WTC11 (cell line): ENCODE measurements at regions not wholly inside any gene's neighbourhood (a gene's known extent, or its start where the extent isn't known, plus 50 kb on each side); places are given as distances from the start of the nearest gene placed in this dataset.

Source experiments
- ATAC-seq: fragments of 200-7000 bp; cut with Tn5 transposase; 2 replicates; pipeline ENCODE4 v1.10.0; 2021; ENCODE audit warnings: mild to moderate bottlenecking, moderate library complexity
- CTCF ChIA-PET: fragments of 300-600 bp; sonication (Branson Sonifier 250); formaldehyde crosslinking; loops from one replicate; lab custom pipeline; 2021; ENCODE audit warnings: antibody characterized with exemption; lab: Charles Lee
- POLR2A ChIA-PET: fragments of 350-600 bp; sonication (Branson Sonifier 250); formaldehyde crosslinking; loops from one replicate; lab custom pipeline; 2021; ENCODE audit warnings: antibody characterized with exemption; lab: Charles Lee
- DNase-seq: peaks from one replicate; pipeline ENCODE4 v3.0.0; 2021; ENCODE audit warnings: low spot score
- H3K27ac Mint-ChIP-seq: 2 replicates; pipeline ENCODE4 v1.8.0; 2021; ENCODE audit warnings: mixed read lengths
- H3K27me3 Mint-ChIP-seq: 2 replicates; pipeline ENCODE4 v1.8.0; 2021; ENCODE audit warnings: low read depth, mild to moderate bottlenecking, moderate library complexity, mixed read lengths
- H3K36me3 Mint-ChIP-seq: 2 replicates; pipeline ENCODE4 v1.8.0; 2021; ENCODE audit warnings: mixed read lengths
- H3K4me1 Mint-ChIP-seq: 2 replicates; pipeline ENCODE4 v1.8.0; 2022; ENCODE audit warnings: mixed read lengths
- H3K4me3 Mint-ChIP-seq: 2 replicates; pipeline ENCODE4 v1.8.0; 2021; ENCODE audit warnings: mild to moderate bottlenecking, moderate library complexity, mixed read lengths
- H3K9me3 Mint-ChIP-seq: 2 replicates; pipeline ENCODE4 v1.8.0; 2021; ENCODE audit warnings: mixed read lengths
- CREM ChIP-seq: sonication (generic); formaldehyde crosslinking; IDR thresholded peaks from 2 replicates; pipeline ENCODE4 v1.8.1; 2022; ENCODE audit warnings: mild to moderate bottlenecking, missing genetic modification reagents, moderate library complexity
- ERG ChIP-seq: fragments of 250-450 bp; sonication (Bioruptor Pico); IDR thresholded peaks from 2 replicates; pipeline ENCODE4 v1.8.0; 2021; ENCODE audit warnings: mild to moderate bottlenecking
- FOXK1 ChIP-seq: sonication (generic); formaldehyde crosslinking; IDR thresholded peaks from 2 replicates; pipeline ENCODE4 v1.8.0; 2022; ENCODE audit warnings: mild to moderate bottlenecking, moderate library complexity, missing genetic modification reagents
- MLX ChIP-seq: sonication (generic); formaldehyde crosslinking; IDR thresholded peaks from 2 replicates; pipeline ENCODE4 v1.8.1; 2023; ENCODE audit warnings: mild to moderate bottlenecking, missing genetic modification reagents, moderate library complexity
- SMAD4 ChIP-seq: sonication (generic); formaldehyde crosslinking; IDR thresholded peaks from 2 replicates; pipeline ENCODE4 v1.8.0; 2022; ENCODE audit warnings: mild to moderate bottlenecking, missing genetic modification reagents
- TP53 ChIP-seq: sonication (generic); formaldehyde crosslinking; IDR thresholded peaks from 2 replicates; pipeline ENCODE4 v1.8.1; 2023; ENCODE audit warnings: mild to moderate bottlenecking, missing genetic modification reagents
- USF2 ChIP-seq: sonication (generic); formaldehyde crosslinking; IDR thresholded peaks from 2 replicates; pipeline ENCODE4 v1.8.1; 2023; ENCODE audit warnings: mild to moderate bottlenecking, missing genetic modification reagents, moderate library complexity
- ZBTB21 ChIP-seq: sonication (generic); formaldehyde crosslinking; IDR thresholded peaks from 2 replicates; pipeline ENCODE4 v1.8.1; 2023; ENCODE audit warnings: mild to moderate bottlenecking, missing genetic modification reagents, borderline replicate concordance
- ZNF219 ChIP-seq: sonication (generic); formaldehyde crosslinking; IDR thresholded peaks from 2 replicates; pipeline ENCODE4 v1.8.0; 2023; ENCODE audit warnings: missing genetic modification reagents, mild to moderate bottlenecking, borderline replicate concordance
- ZNF423 ChIP-seq: fragments of 250-450 bp; sonication (Bioruptor Pico); IDR thresholded peaks from 2 replicates; pipeline ENCODE4 v2.1.2; 2022; ENCODE audit warnings: mild to moderate bottlenecking, moderate library complexity
- TF ChIP-seq, protein P1 (sequence below): sonication (generic); formaldehyde crosslinking; IDR thresholded peaks from 2 replicates; pipeline ENCODE4 v1.8.0; 2022; ENCODE audit warnings: mild to moderate bottlenecking, missing genetic modification reagents
- TF ChIP-seq, protein P2 (sequence below): fragments of 250-450 bp; sonication (Bioruptor Pico); IDR thresholded peaks from 2 replicates; pipeline ENCODE4 v1.9.0; 2021; ENCODE audit warnings: moderate library complexity, mild to moderate bottlenecking, inconsistent platforms, borderline replicate concordance
- TF ChIP-seq, protein P3 (sequence below): fragments of 250-450 bp; sonication (Bioruptor Pico); IDR thresholded peaks from 2 replicates; pipeline ENCODE4 v2.1.2; 2022; ENCODE audit warnings: mild to moderate bottlenecking, moderate library complexity
- TF ChIP-seq, protein P4 (sequence below): sonication (generic); formaldehyde crosslinking; IDR thresholded peaks from 2 replicates; pipeline ENCODE4 v1.8.0; 2022; ENCODE audit warnings: mild to moderate bottlenecking, missing genetic modification reagents
- TF ChIP-seq, protein P5 (sequence below): sonication (generic); formaldehyde crosslinking; IDR thresholded peaks from 2 replicates; pipeline ENCODE4 v1.8.0; 2022; ENCODE audit warnings: mild to moderate bottlenecking, missing genetic modification reagents

- Mint-ChIP-seq H3K36me3 (no peaks in the 10 kb centered on the region), H3K27me3 (no peaks in the 10 kb centered on the region), H3K9me3 (no peaks in the 10 kb centered on the region), H3K4me1 (peaks cover 40% of the 10 kb centered on the region), H3K27ac (no peak overlapping the region), H3K4me3 (no peak overlapping the region)
- peak; percentile 56 for DNase-seq
- POLR2A ChIA-PET, result no interaction called here
- CTCF ChIA-PET, result no interaction called here
- peak; percentile 67 for ATAC-seq
- TF ChIP-seq, protein P1, sequence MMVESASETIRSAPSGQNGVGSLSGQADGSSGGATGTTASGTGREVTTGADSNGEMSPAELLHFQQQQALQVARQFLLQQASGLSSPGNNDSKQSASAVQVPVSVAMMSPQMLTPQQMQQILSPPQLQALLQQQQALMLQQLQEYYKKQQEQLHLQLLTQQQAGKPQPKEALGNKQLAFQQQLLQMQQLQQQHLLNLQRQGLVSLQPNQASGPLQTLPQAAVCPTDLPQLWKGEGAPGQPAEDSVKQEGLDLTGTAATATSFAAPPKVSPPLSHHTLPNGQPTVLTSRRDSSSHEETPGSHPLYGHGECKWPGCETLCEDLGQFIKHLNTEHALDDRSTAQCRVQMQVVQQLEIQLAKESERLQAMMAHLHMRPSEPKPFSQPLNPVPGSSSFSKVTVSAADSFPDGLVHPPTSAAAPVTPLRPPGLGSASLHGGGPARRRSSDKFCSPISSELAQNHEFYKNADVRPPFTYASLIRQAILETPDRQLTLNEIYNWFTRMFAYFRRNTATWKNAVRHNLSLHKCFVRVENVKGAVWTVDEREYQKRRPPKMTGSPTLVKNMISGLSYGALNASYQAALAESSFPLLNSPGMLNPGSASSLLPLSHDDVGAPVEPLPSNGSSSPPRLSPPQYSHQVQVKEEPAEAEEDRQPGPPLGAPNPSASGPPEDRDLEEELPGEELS (CRISPR knock-in tag), result 0 out of 2 replicates have a peak, but pooled peaks have one; percentile 41
- TF ChIP-seq FOXK1, result peak; percentile 38; the same call in 1 of the 2 replicates
- 0 out of 2 replicates have a peak, but pooled peaks have one; percentile 29 for TF ChIP-seq CREM (CRISPR knock-in tag)
- TF ChIP-seq, protein P2, sequence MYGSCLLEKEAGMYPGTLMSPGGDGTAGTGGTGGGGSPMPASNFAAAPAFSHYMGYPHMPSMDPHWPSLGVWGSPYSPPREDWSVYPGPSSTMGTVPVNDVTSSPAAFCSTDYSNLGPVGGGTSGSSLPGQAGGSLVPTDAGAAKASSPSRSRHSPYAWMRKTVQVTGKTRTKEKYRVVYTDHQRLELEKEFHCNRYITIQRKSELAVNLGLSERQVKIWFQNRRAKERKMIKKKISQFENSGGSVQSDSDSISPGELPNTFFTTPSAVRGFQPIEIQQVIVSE (CRISPR knock-in tag), result no peak
- peak; percentile 43; the same call in 1 of the 2 replicates for TF ChIP-seq USF2 (CRISPR knock-in tag)
- TF ChIP-seq ZBTB21 (CRISPR knock-in tag), result 0 out of 2 replicates have a peak, but pooled peaks have one; percentile 48
- no peak for TF ChIP-seq SMAD4 (CRISPR knock-in tag)
- TF ChIP-seq, protein P3, sequence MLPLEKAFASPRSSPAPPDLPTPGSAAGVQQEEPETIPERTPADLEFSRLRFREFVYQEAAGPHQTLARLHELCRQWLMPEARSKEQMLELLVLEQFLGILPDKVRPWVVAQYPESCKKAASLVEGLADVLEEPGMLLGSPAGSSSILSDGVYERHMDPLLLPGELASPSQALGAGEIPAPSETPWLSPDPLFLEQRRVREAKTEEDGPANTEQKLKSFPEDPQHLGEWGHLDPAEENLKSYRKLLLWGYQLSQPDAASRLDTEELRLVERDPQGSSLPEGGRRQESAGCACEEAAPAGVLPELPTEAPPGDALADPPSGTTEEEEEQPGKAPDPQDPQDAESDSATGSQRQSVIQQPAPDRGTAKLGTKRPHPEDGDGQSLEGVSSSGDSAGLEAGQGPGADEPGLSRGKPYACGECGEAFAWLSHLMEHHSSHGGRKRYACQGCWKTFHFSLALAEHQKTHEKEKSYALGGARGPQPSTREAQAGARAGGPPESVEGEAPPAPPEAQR, result no peak
- TF ChIP-seq, protein P4, sequence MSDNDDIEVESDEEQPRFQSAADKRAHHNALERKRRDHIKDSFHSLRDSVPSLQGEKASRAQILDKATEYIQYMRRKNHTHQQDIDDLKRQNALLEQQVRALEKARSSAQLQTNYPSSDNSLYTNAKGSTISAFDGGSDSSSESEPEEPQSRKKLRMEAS (CRISPR knock-in tag), result peak; percentile 46; the same call in 1 of the 2 replicates
Observed at GRCh38 chr4:152166567-152166966, 369.3 kb downstream of the FBXW7 start.

GRCh38 chr4:152165846-152166245 lies 370.0 kb downstream of the FBXW7 start:
- Mint-ChIP-seq H3K9me3 (no peaks in the 10 kb centered on the region), H3K4me1 (peaks cover 40% of the 10 kb centered on the region), H3K27me3 (no peaks in the 10 kb centered on the region; the same call in 1 of the 2 replicates), H3K27ac (no peak overlapping the region; the same call in 1 of the 2 replicates), H3K36me3 (no peaks in the 10 kb centered on the region), H3K4me3 (no peak overlapping the region)
- no peak for ATAC-seq
- DNase-seq, result no peak
- CTCF ChIA-PET, result no interaction called here
- no peak for TF ChIP-seq ZBTB21 (CRISPR knock-in tag)
- no peak for TF ChIP-seq TP53 (CRISPR knock-in tag)
- no peak for TF ChIP-seq ERG (CRISPR knock-in tag)
- no peak for TF ChIP-seq ZNF423 (CRISPR knock-in tag)
- POLR2A ChIA-PET, result no interaction called here

DNA sequence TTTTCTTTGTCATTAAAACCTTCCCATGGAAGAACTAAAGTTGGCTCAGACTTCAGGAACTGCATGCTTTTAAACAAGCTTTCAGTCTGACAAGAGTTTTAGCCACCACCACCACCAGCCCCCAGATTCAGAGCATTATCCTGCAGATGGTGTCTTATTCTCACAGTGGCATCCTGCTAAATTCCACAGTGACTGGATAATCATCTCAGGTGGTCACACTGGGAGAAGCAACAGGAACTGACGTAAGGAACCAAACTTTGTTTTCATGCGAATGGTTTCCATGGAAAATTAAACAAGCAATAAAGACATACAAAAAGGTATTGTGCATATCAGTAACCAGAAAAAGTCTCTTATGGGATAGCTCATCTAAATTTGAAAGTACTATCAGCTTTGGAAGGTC lies 370.7 kb downstream of the FBXW7 start:
- DNase-seq, result no peak
- no peaks in the 10 kb centered on the region; the same call in 1 of the 2 replicates for H3K27me3 Mint-ChIP-seq
- H3K4me1 Mint-ChIP-seq, result peaks cover 40% of the 10 kb centered on the region
- no peaks in the 10 kb centered on the region for H3K9me3 Mint-ChIP-seq
- TF ChIP-seq, protein P5, sequence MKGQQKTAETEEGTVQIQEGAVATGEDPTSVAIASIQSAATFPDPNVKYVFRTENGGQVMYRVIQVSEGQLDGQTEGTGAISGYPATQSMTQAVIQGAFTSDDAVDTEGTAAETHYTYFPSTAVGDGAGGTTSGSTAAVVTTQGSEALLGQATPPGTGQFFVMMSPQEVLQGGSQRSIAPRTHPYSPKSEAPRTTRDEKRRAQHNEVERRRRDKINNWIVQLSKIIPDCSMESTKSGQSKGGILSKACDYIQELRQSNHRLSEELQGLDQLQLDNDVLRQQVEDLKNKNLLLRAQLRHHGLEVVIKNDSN (CRISPR knock-in tag), result no peak
- no peak for TF ChIP-seq MLX (CRISPR knock-in tag)
- no peak for TF ChIP-seq ZNF219 (CRISPR knock-in tag)
- no peak overlapping the region for H3K27ac Mint-ChIP-seq
- CTCF ChIA-PET, result no interaction called here
- H3K36me3 Mint-ChIP-seq, result no peaks in the 10 kb centered on the region
- H3K4me3 Mint-ChIP-seq, result no peak overlapping the region
- 0 out of 2 replicates have a peak, but pooled peaks have one; percentile 36 for ATAC-seq
- POLR2A ChIA-PET, result no interaction called here
